Liver (tissue), 7 donors: ENCODE measurements at regions not wholly inside any gene's neighbourhood (a gene's known extent, or its start where the extent isn't known, plus 50 kb on each side); places are given as distances from the start of the nearest gene placed in this dataset.

Experiments
- DNase-seq: peaks from one replicate; pipeline ENCODE4 v3.0.0-alpha.2; 2017; ENCODE audit warnings: low spot score
- H3K27ac ChIP-seq, 2 donors: one replicate each; pipeline ENCODE4 v1.7.0; 2013; ENCODE audit warnings: inconsistent platforms in 2 of 2, low read length in 2 of 2, control low read depth in 1 of 2, low read depth in 1 of 2, mild to moderate bottlenecking in 1 of 2
- H3K27me3 ChIP-seq, 4 donors: one replicate each; pipeline versions ENCODE4 v1.6.1 to v1.7.0; 2013; ENCODE audit warnings: low read length in 3 of 4, inconsistent platforms in 1 of 4, mild to moderate bottlenecking in 1 of 4, moderate library complexity in 1 of 4; ENCODE audit not compliant: control insufficient read depth in 4 of 4, insufficient read depth in 4 of 4
- H3K36me3 ChIP-seq, 4 donors: one replicate each; pipeline versions ENCODE4 v1.6.1 to v1.7.0; 2013; ENCODE audit warnings: low read length in 3 of 4, mild to moderate bottlenecking in 3 of 4, low read depth in 1 of 4, moderate library complexity in 1 of 4; ENCODE audit not compliant: control insufficient read depth in 4 of 4, insufficient read depth in 3 of 4
- H3K4me1 ChIP-seq, 4 donors: one replicate each; pipeline versions ENCODE4 v1.6.1 to v1.7.0; 2013; ENCODE audit warnings: low read length in 3 of 4, mild to moderate bottlenecking in 3 of 4, moderate library complexity in 1 of 4; ENCODE audit not compliant: control insufficient read depth in 4 of 4, insufficient read depth in 4 of 4
- H3K4me3 ChIP-seq, 3 donors: one replicate each; pipeline versions ENCODE4 v1.6.1 to v1.7.0; 2013; ENCODE audit warnings: low read length in 3 of 3, control low read depth in 1 of 3, low read depth in 1 of 3, mild to moderate bottlenecking in 1 of 3
- H3K9ac ChIP-seq, 2 donors: one replicate each; pipeline ENCODE4 v1.7.0; 2013; ENCODE audit warnings: low read length in 2 of 2, mild to moderate bottlenecking in 2 of 2, moderate library complexity in 2 of 2, control low read depth in 1 of 2, low read depth in 1 of 2
- H3K9me3 ChIP-seq, 4 donors: one replicate each; pipeline versions ENCODE4 v1.6.1 to v1.7.0; 2013; ENCODE audit warnings: low read length in 3 of 4; ENCODE audit not compliant: control insufficient read depth in 4 of 4
- ATF3 ChIP-seq: IDR thresholded peaks from 2 replicates; pipeline ENCODE4 v1.6.1; 2016; ENCODE audit warnings: antibody characterized with exemption
- EGR1 ChIP-seq, 2 donors: IDR thresholded peaks; 2 replicates each; pipeline ENCODE4 v1.6.1; 2016 to 2018; ENCODE audit warnings: antibody characterized with exemption in 2 of 2, low read depth in 2 of 2
- FOXA1 ChIP-seq: IDR thresholded peaks from 2 replicates; pipeline ENCODE4 v1.6.1; 2016; ENCODE audit warnings: antibody characterized with exemption
- GABPA ChIP-seq, 2 donors: IDR thresholded peaks in 1 of 2; conservative IDR thresholded peaks in 1 of 2; 2 replicates each; pipeline ENCODE4 v1.6.1; 2016; ENCODE audit warnings: antibody characterized with exemption in 2 of 2, mild to moderate bottlenecking in 1 of 2, moderate library complexity in 1 of 2
- HNF4A ChIP-seq, 2 donors: conservative IDR thresholded peaks; 2 replicates each; pipeline ENCODE4 v1.6.1; 2016; ENCODE audit warnings: antibody characterized with exemption in 2 of 2, mild to moderate bottlenecking in 2 of 2
- HNF4G ChIP-seq: IDR thresholded peaks from 2 replicates; pipeline ENCODE4 v1.6.1; 2016; ENCODE audit warnings: antibody characterized with exemption
- JUND ChIP-seq, 2 donors: IDR thresholded peaks; 2 replicates each; pipeline ENCODE4 v1.6.1; 2016; ENCODE audit warnings: antibody characterized with exemption in 2 of 2
- MAX ChIP-seq: IDR thresholded peaks from 2 replicates; pipeline ENCODE4 v1.6.1; 2016; ENCODE audit warnings: antibody characterized with exemption
- RAD21 ChIP-seq, 2 donors: IDR thresholded peaks; 2 replicates each; pipeline ENCODE4 v1.6.1; 2016; ENCODE audit warnings: antibody characterized with exemption in 2 of 2, mild to moderate bottlenecking in 2 of 2
- REST ChIP-seq: IDR thresholded peaks from 2 replicates; pipeline ENCODE4 v1.6.1; 2016; ENCODE audit warnings: antibody characterized with exemption, mild to moderate bottlenecking
- RXRA ChIP-seq, 2 donors: IDR thresholded peaks; 2 replicates each; pipeline ENCODE4 v1.6.1; 2017 to 2018; ENCODE audit warnings: antibody characterized with exemption in 2 of 2, mild to moderate bottlenecking in 1 of 2
- SP1 ChIP-seq: IDR thresholded peaks from 2 replicates; pipeline ENCODE4 v1.6.1; 2018; ENCODE audit warnings: antibody characterized with exemption, mild to moderate bottlenecking
- TAF1 ChIP-seq: conservative IDR thresholded peaks from 2 replicates; pipeline ENCODE4 v1.6.1; 2016; ENCODE audit warnings: antibody characterized with exemption, mild to moderate bottlenecking
- YY1 ChIP-seq: IDR thresholded peaks from 2 replicates; pipeline ENCODE4 v1.6.1; 2016; ENCODE audit warnings: antibody characterized with exemption, mild to moderate bottlenecking
- ZBTB33 ChIP-seq: IDR thresholded peaks from 2 replicates; pipeline ENCODE4 v1.6.1; 2016; ENCODE audit warnings: antibody characterized with exemption
- WGBS: extraction: QIAGEN DNeasy Blood & Tissue Kit; methylation state at CpG from one replicate; pipeline ENCODE4 v1.1.7; 2013; 5-methylcytosine and 5-hydroxymethylcytosine counted together
- donor health status: healthy.
- donor health status: healthy.
- donor health status: healthy.
- donor health status: healthy.

- Histone ChIP-seq H3K27me3 (peaks cover 0 to 3% (median 0%) of the 10 kb centered on the region in 4 donors), H3K4me1 (no peaks in the 10 kb centered on the region), H3K36me3 (no peaks in the 10 kb centered on the region), H3K27ac (no peak overlapping the region), H3K9ac (no peak overlapping the region), H3K9me3 (no peaks in the 10 kb centered on the region), H3K4me3 (no peak overlapping the region)
- no peak for TF ChIP-seq RAD21 (IDR thresholded peaks at IDR 0.05)
- no peak for TF ChIP-seq SP1
- TF ChIP-seq REST: no peak
- TF ChIP-seq RXRA (IDR thresholded peaks at IDR 0.05): no peak
- TF ChIP-seq EGR1 (IDR thresholded peaks at IDR 0.05; ENCODE audit: low read depth in 2 of 2): no peak
- no peak for TF ChIP-seq HNF4G
- no peak for DNase-seq
Measured at GRCh38 chr6:74063391-74063790, 367.4 kb downstream of the CD109 start.

- Histone ChIP-seq H3K9ac (no peak overlapping the region), H3K27ac (no peak overlapping the region), H3K4me1 (no peaks in the 10 kb centered on the region), H3K27me3 (no peaks in the 10 kb centered on the region), H3K4me3 (no peak overlapping the region), H3K36me3 (no peaks in the 10 kb centered on the region), H3K9me3 (no peaks in the 10 kb centered on the region)
- 81% methylated on average over 1 of the region's 1 CpG for WGBS
- DNase-seq: no peak
- no peak for TF ChIP-seq SP1
- no peak for TF ChIP-seq REST
- TF ChIP-seq ATF3: no peak
- TF ChIP-seq GABPA (IDR thresholded peaks at IDR 0.05 in 1 of 2, conservative IDR thresholded peaks at IDR 0.05 in 1 of 2): no peak
- no peak for TF ChIP-seq TAF1
- no peak for TF ChIP-seq FOXA1
- TF ChIP-seq EGR1 (IDR thresholded peaks at IDR 0.05; ENCODE audit: low read depth in 2 of 2): no peak
- no peak for TF ChIP-seq MAX
- TF ChIP-seq RAD21 (IDR thresholded peaks at IDR 0.05): no peak
- no peak for TF ChIP-seq RXRA (IDR thresholded peaks at IDR 0.05)
- TF ChIP-seq JUND (IDR thresholded peaks at IDR 0.05): no peak
- no peak for TF ChIP-seq ZBTB33
- TF ChIP-seq HNF4A (conservative IDR thresholded peaks at IDR 0.05): no peak
- TF ChIP-seq YY1: no peak
Measured at GRCh38 chr6:74061201-74061600, 365.2 kb downstream of the CD109 start.
